Iris pigment epithelial cell (primary cell): ENCODE measurements at regions not wholly inside any gene's neighbourhood (a gene's known extent, or its start where the extent isn't known, plus 50 kb on each side); places are given as distances from the start of the nearest gene placed in this dataset.

Experiments used
- DNase-seq: peaks from one replicate; pipeline ENCODE4 v3.0.0-alpha.2; 2011; ENCODE audit warnings: low read depth

GRCh38 chr13:24081387-24081786 lies 79.1 kb upstream of the SPATA13 start:
- peak; percentile 59 for DNase-seq

- no peak for DNase-seq
These were observed 77.4 kb upstream of the SPATA13 start for GRCh38 chr13:24083141-24083540.

GRCh38 chr13:24083722-24084421 lies 76.6 kb upstream of the SPATA13 start:
- DNase-seq: no peak

- no peak for DNase-seq
These were observed 74.9 kb upstream of the SPATA13 start for GRCh38 chr13:24085662-24086061.

GRCh38 chr13:24086642-24087041 lies 73.9 kb upstream of the SPATA13 start:
- DNase-seq: no peak

GRCh38 chr13:24087605-24088225 lies 72.8 kb upstream of the SPATA13 start:
- no peak for DNase-seq

- DNase-seq: no peak
These were observed 70.5 kb upstream of the SPATA13 start for GRCh38 chr13:24090049-24090448.

- no peak for DNase-seq
These were observed 69.4 kb upstream of the SPATA13 start for GRCh38 chr13:24091080-24091479.

- DNase-seq: no peak
These were observed 68.4 kb upstream of the SPATA13 start for GRCh38 chr13:24092108-24092507.

- no peak for DNase-seq
These were observed 67.5 kb upstream of the SPATA13 start for GRCh38 chr13:24093047-24093446.

GRCh38 chr13:24096659-24097058 lies 63.9 kb upstream of the SPATA13 start:
- no peak for DNase-seq

GRCh38 chr13:24097064-24097463 lies 63.5 kb upstream of the SPATA13 start:
- peak; percentile 13 for DNase-seq

- DNase-seq: no peak
These were observed 62.9 kb upstream of the SPATA13 start for GRCh38 chr13:24097667-24098066.

- DNase-seq: no peak
These were observed 61.0 kb upstream of the SPATA13 start for GRCh38 chr13:24099490-24099889.

GRCh38 chr13:24100188-24100587 lies 60.3 kb upstream of the SPATA13 start:
- no peak for DNase-seq

- DNase-seq: no peak
These were observed 56.6 kb upstream of the SPATA13 start for GRCh38 chr13:24103782-24104372.

GRCh38 chr13:24104723-24105122 lies 55.8 kb upstream of the SPATA13 start:
- DNase-seq: no peak

GRCh38 chr13:24106429-24106828 lies 54.1 kb upstream of the SPATA13 start:
- DNase-seq: no peak

- peak; percentile 16 for DNase-seq
These were observed 52.4 kb upstream of the SPATA13 start for GRCh38 chr13:24107955-24108614.

- no peak for DNase-seq
These were observed 51.9 kb upstream of the SPATA13 start for GRCh38 chr13:24108615-24108965.

GRCh38 chr13:24110011-24110410 lies 50.5 kb upstream of the SPATA13 start:
- no peak for DNase-seq
